HG03521 (cell line): ENCODE measurements at regions not wholly inside any gene's neighbourhood (a gene's known extent, or its start where the extent isn't known, plus 50 kb on each side); places are given as distances from the start of the nearest gene placed in this dataset.
"Not testable (repeated sequence)": the region's sequence is repeated elsewhere in the genome, so short reads cannot be mapped to it uniquely, and the experiment has no call there.

ENCODE experiments used
- ATAC-seq: cut with Tn5 transposase; IDR thresholded peaks from one replicate; pipeline ENCODE4 v1.9.1; 2021; ENCODE audit warnings: mild to moderate bottlenecking, moderate library complexity; ENCODE audit not compliant: unreplicated experiment

- no peak for ATAC-seq
Observed at GRCh38 chr10:85420501-85421191, 945.9 kb downstream of the GRID1 start.

GRCh38 chr10:85421421-85421820, 945.2 kb downstream of the GRID1 start:
- no peak for ATAC-seq

GRCh38 chr10:85429126-85429525, 937.5 kb downstream of the GRID1 start:
- no peak for ATAC-seq

GRCh38 chr10:85430991-85431390, 935.6 kb downstream of the GRID1 start:
- ATAC-seq, result no peak

GRCh38 chr10:85433248-85433647, 933.3 kb downstream of the GRID1 start:
- ATAC-seq, result no peak

GRCh38 chr10:85444868-85445267, 921.7 kb downstream of the GRID1 start:
- no peak for ATAC-seq

- ATAC-seq, result no peak
Observed at GRCh38 chr10:85445702-85446101, 920.9 kb downstream of the GRID1 start.

GRCh38 chr10:85446827-85447226, 919.8 kb downstream of the GRID1 start:
- no peak for ATAC-seq

GRCh38 chr10:85447690-85448089, 918.9 kb downstream of the GRID1 start:
- ATAC-seq, result no peak

- no peak for ATAC-seq
Observed at GRCh38 chr10:85448716-85449115, 917.9 kb downstream of the GRID1 start.

- no peak for ATAC-seq
Observed at GRCh38 chr10:85454386-85454785, 912.2 kb downstream of the GRID1 start.

GRCh38 chr10:85457191-85457590, 909.4 kb downstream of the GRID1 start:
- no peak for ATAC-seq

GRCh38 chr10:85458324-85458723, 908.3 kb downstream of the GRID1 start:
- no peak for ATAC-seq

- ATAC-seq, result no peak
Observed at GRCh38 chr10:85459906-85460305, 906.7 kb downstream of the GRID1 start.

- ATAC-seq, result no peak
Observed at GRCh38 chr10:85464336-85464735, 902.3 kb downstream of the GRID1 start.

- no peak for ATAC-seq
Observed at GRCh38 chr10:85477979-85478378, 888.6 kb downstream of the GRID1 start.

GRCh38 chr10:85490431-85490830, 876.2 kb downstream of the GRID1 start:
- ATAC-seq, result no peak

- ATAC-seq, result no peak
Observed at GRCh38 chr10:85491652-85492051, 874.9 kb downstream of the GRID1 start.

GRCh38 chr10:85492684-85493083, 873.9 kb downstream of the GRID1 start:
- ATAC-seq, result no peak

GRCh38 chr10:85493703-85494102, 872.9 kb downstream of the GRID1 start:
- ATAC-seq, result no peak

- ATAC-seq, result not testable (repeated sequence)
Observed at GRCh38 chr10:85504641-85505040, 862.0 kb downstream of the GRID1 start.

- no peak for ATAC-seq
Observed at GRCh38 chr10:85508159-85508558, 858.4 kb downstream of the GRID1 start.

- ATAC-seq, result no peak
Observed at GRCh38 chr10:85510682-85511081, 855.9 kb downstream of the GRID1 start.
